ENCODE measurements at regions not wholly inside any gene's neighbourhood (a gene's known extent, or its start where the extent isn't known, plus 50 kb on each side); places are given as distances from the start of the nearest gene placed in this dataset.

DNA sequence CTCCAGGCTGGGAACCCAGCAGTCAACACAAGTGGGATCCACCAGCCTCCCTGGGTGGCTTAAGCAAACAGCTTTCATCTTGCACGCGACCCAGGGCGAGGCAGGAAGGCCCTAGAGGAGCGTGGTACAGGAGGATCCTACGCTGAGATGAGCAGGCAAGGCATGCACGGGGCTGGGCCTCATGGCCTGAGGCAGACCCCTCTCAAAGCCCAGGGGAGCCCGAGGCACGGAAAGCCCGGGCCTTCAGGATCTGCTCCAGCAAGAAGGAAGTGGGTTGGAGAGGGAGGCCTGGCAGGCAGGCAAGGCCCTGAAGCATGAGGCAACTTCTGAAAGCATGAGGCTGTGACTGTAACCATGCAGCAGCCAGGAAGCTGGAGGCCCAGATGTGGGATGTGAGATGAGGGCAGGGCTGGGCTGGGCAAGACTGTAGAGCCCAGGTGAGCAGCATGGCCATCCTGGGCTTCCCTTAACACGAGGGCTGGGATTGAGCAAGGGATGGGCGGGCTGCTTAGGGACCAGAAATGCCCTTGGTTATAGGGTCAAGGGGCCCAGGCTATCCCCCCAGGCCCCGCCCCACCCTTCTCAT is 338.7 kb downstream of the C16orf95 start:
- Histone ChIP-seq H3K27ac (no peak overlapping the region), H3K27me3 (replicated peaks; ENCODE audit: insufficient read depth) (no peaks in the 10 kb centered on the region), H3K4me3 (no peak overlapping the region), H3K9me3 (no peaks in the 10 kb centered on the region), H3K4me1 (ENCODE audit: control insufficient read depth in 1 of 2, low read depth in 2 of 2) (peaks cover 0 to 12% of the 10 kb centered on the region in 2 donors), H3K36me3 (no peaks in the 10 kb centered on the region)
- no peak for DNase-seq (ENCODE audit: low spot score)
- no peak for ATAC-seq (ENCODE audit: insufficient number of reproducible peaks, low FRiP score, low read depth)
- TF ChIP-seq, protein P1, sequence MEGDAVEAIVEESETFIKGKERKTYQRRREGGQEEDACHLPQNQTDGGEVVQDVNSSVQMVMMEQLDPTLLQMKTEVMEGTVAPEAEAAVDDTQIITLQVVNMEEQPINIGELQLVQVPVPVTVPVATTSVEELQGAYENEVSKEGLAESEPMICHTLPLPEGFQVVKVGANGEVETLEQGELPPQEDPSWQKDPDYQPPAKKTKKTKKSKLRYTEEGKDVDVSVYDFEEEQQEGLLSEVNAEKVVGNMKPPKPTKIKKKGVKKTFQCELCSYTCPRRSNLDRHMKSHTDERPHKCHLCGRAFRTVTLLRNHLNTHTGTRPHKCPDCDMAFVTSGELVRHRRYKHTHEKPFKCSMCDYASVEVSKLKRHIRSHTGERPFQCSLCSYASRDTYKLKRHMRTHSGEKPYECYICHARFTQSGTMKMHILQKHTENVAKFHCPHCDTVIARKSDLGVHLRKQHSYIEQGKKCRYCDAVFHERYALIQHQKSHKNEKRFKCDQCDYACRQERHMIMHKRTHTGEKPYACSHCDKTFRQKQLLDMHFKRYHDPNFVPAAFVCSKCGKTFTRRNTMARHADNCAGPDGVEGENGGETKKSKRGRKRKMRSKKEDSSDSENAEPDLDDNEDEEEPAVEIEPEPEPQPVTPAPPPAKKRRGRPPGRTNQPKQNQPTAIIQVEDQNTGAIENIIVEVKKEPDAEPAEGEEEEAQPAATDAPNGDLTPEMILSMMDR (IDR thresholded peaks at IDR 0.05) = no peak

GRCh38 chr16:86979061-86979460 is 338.1 kb downstream of the C16orf95 start:
- TF ChIP-seq, protein P1 (IDR thresholded peaks at IDR 0.05) = no peak
- H3K9me3 ChIP-seq = no peaks in the 10 kb centered on the region
- ATAC-seq (ENCODE audit: insufficient number of reproducible peaks, low FRiP score, low read depth) = no peak

GRCh38 chr16:86979984-86980553 is 337.1 kb downstream of the C16orf95 start:
- DNase-seq (ENCODE audit: low spot score) = no peak
- Histone ChIP-seq H3K4me1 (ENCODE audit: control insufficient read depth in 1 of 2, low read depth in 2 of 2) (peaks cover 0 to 15% of the 10 kb centered on the region in 2 donors), H3K4me3 (no peak overlapping the region), H3K27me3 (replicated peaks; ENCODE audit: insufficient read depth) (no peaks in the 10 kb centered on the region), H3K27ac (no peak overlapping the region), H3K36me3 (no peaks in the 10 kb centered on the region), H3K9me3 (no peaks in the 10 kb centered on the region)
- no peak for ATAC-seq (ENCODE audit: insufficient number of reproducible peaks, low FRiP score, low read depth)
- TF ChIP-seq, protein P1 (IDR thresholded peaks at IDR 0.05) = no peak

More at GRCh38 chr16:86979061-86979460, 338.1 kb downstream of the C16orf95 start:
- no peak for DNase-seq (ENCODE audit: low spot score)
- Histone ChIP-seq H3K27me3 (replicated peaks; ENCODE audit: insufficient read depth) (no peaks in the 10 kb centered on the region), H3K4me3 (no peak overlapping the region), H3K36me3 (no peaks in the 10 kb centered on the region), H3K27ac (no peak overlapping the region), H3K4me1 (ENCODE audit: control insufficient read depth in 1 of 2, low read depth in 2 of 2) (peaks cover 0 to 12% of the 10 kb centered on the region in 2 donors)

GRCh38 chr16:86980644-86981043 is 336.5 kb downstream of the C16orf95 start:
- H3K27ac ChIP-seq = no peak overlapping the region
- ATAC-seq (ENCODE audit: insufficient number of reproducible peaks, low FRiP score, low read depth) (no peak), DNase-seq (ENCODE audit: low spot score) (no peak)
- H3K4me3 ChIP-seq = no peak overlapping the region
- no peaks in the 10 kb centered on the region for H3K27me3 ChIP-seq (replicated peaks; ENCODE audit: insufficient read depth)
- no peaks in the 10 kb centered on the region for H3K36me3 ChIP-seq
- H3K9me3 ChIP-seq = no peaks in the 10 kb centered on the region
- TF ChIP-seq, protein P1 (IDR thresholded peaks at IDR 0.05) = no peak
- H3K4me1 ChIP-seq (ENCODE audit: control insufficient read depth in 1 of 2, low read depth in 2 of 2) = peaks cover 0 to 15% of the 10 kb centered on the region in 2 donors

GRCh38 chr16:86982347-86982596 is 334.9 kb downstream of the C16orf95 start:
- H3K9me3 ChIP-seq = no peaks in the 10 kb centered on the region
- TF ChIP-seq, protein P1 (IDR thresholded peaks at IDR 0.05) = no peak
- H3K4me3 ChIP-seq = no peak overlapping the region
- no peak for DNase-seq (ENCODE audit: low spot score)
- H3K4me1 ChIP-seq (ENCODE audit: control insufficient read depth in 1 of 2, low read depth in 2 of 2) = peaks cover 0 to 9% of the 10 kb centered on the region in 2 donors
- no peaks in the 10 kb centered on the region for H3K36me3 ChIP-seq
- no peaks in the 10 kb centered on the region for H3K27me3 ChIP-seq (replicated peaks; ENCODE audit: insufficient read depth)
- ATAC-seq (ENCODE audit: insufficient number of reproducible peaks, low FRiP score, low read depth) = no peak
- no peak overlapping the region for H3K27ac ChIP-seq

All from thoracic aorta (tissue), 2 donors.